Liver (tissue), 8 donors: ENCODE measurements at regions not wholly inside any gene's neighbourhood (a gene's known extent, or its start where the extent isn't known, plus 50 kb on each side); places are given as distances from the start of the nearest gene placed in this dataset.

Experiments used
- DNase-seq: peaks from one replicate; pipeline ENCODE4 v3.0.0-alpha.2; 2017; ENCODE audit warnings: low spot score
- H3K27ac ChIP-seq, 2 donors: one replicate each; pipeline ENCODE4 v1.7.0; 2013; ENCODE audit warnings: inconsistent platforms in 2 of 2, low read length in 2 of 2, control low read depth in 1 of 2, low read depth in 1 of 2, mild to moderate bottlenecking in 1 of 2
- H3K27me3 ChIP-seq, 4 donors: one replicate each; pipeline versions ENCODE4 v1.6.1 to v1.7.0; 2013; ENCODE audit warnings: low read length in 3 of 4, inconsistent platforms in 1 of 4, mild to moderate bottlenecking in 1 of 4, moderate library complexity in 1 of 4; ENCODE audit not compliant: control insufficient read depth in 4 of 4, insufficient read depth in 4 of 4
- H3K36me3 ChIP-seq, 4 donors: one replicate each; pipeline versions ENCODE4 v1.6.1 to v1.7.0; 2013; ENCODE audit warnings: low read length in 3 of 4, mild to moderate bottlenecking in 3 of 4, low read depth in 1 of 4, moderate library complexity in 1 of 4; ENCODE audit not compliant: control insufficient read depth in 4 of 4, insufficient read depth in 3 of 4
- H3K4me1 ChIP-seq, 4 donors: one replicate each; pipeline versions ENCODE4 v1.6.1 to v1.7.0; 2013; ENCODE audit warnings: low read length in 3 of 4, mild to moderate bottlenecking in 3 of 4, moderate library complexity in 1 of 4; ENCODE audit not compliant: control insufficient read depth in 4 of 4, insufficient read depth in 4 of 4
- H3K4me3 ChIP-seq, 3 donors: one replicate each; pipeline versions ENCODE4 v1.6.1 to v1.7.0; 2013; ENCODE audit warnings: low read length in 3 of 3, control low read depth in 1 of 3, low read depth in 1 of 3, mild to moderate bottlenecking in 1 of 3
- H3K9ac ChIP-seq, 2 donors: one replicate each; pipeline ENCODE4 v1.7.0; 2013; ENCODE audit warnings: low read length in 2 of 2, mild to moderate bottlenecking in 2 of 2, moderate library complexity in 2 of 2, control low read depth in 1 of 2, low read depth in 1 of 2
- H3K9me3 ChIP-seq, 4 donors: one replicate each; pipeline versions ENCODE4 v1.6.1 to v1.7.0; 2013; ENCODE audit warnings: low read length in 3 of 4; ENCODE audit not compliant: control insufficient read depth in 4 of 4
- EGR1 ChIP-seq, 2 donors: IDR thresholded peaks; 2 replicates each; pipeline ENCODE4 v1.6.1; 2016 to 2018; ENCODE audit warnings: antibody characterized with exemption in 2 of 2, low read depth in 2 of 2
- FOXA1 ChIP-seq: IDR thresholded peaks from 2 replicates; pipeline ENCODE4 v1.6.1; 2016; ENCODE audit warnings: antibody characterized with exemption
- FOXA2 ChIP-seq: IDR thresholded peaks from 2 replicates; pipeline ENCODE4 v1.6.1; 2016; ENCODE audit warnings: antibody characterized with exemption
- GABPA ChIP-seq, 2 donors: IDR thresholded peaks in 1 of 2; conservative IDR thresholded peaks in 1 of 2; 2 replicates each; pipeline ENCODE4 v1.6.1; 2016; ENCODE audit warnings: antibody characterized with exemption in 2 of 2, mild to moderate bottlenecking in 1 of 2, moderate library complexity in 1 of 2
- HNF4A ChIP-seq, 2 donors: conservative IDR thresholded peaks; 2 replicates each; pipeline ENCODE4 v1.6.1; 2016; ENCODE audit warnings: antibody characterized with exemption in 2 of 2, mild to moderate bottlenecking in 2 of 2
- HNF4G ChIP-seq: IDR thresholded peaks from 2 replicates; pipeline ENCODE4 v1.6.1; 2016; ENCODE audit warnings: antibody characterized with exemption
- NR2F2 ChIP-seq: IDR thresholded peaks from 2 replicates; pipeline ENCODE4 v1.6.1; 2016; ENCODE audit warnings: antibody characterized with exemption
- RAD21 ChIP-seq, 2 donors: IDR thresholded peaks; 2 replicates each; pipeline ENCODE4 v1.6.1; 2016; ENCODE audit warnings: antibody characterized with exemption in 2 of 2, mild to moderate bottlenecking in 2 of 2
- RXRA ChIP-seq, 2 donors: IDR thresholded peaks; 2 replicates each; pipeline ENCODE4 v1.6.1; 2017 to 2018; ENCODE audit warnings: antibody characterized with exemption in 2 of 2, mild to moderate bottlenecking in 1 of 2
- SP1 ChIP-seq: IDR thresholded peaks from 2 replicates; pipeline ENCODE4 v1.6.1; 2018; ENCODE audit warnings: antibody characterized with exemption, mild to moderate bottlenecking
- TAF1 ChIP-seq: conservative IDR thresholded peaks from 2 replicates; pipeline ENCODE4 v1.6.1; 2016; ENCODE audit warnings: antibody characterized with exemption, mild to moderate bottlenecking
- YY1 ChIP-seq: IDR thresholded peaks from 2 replicates; pipeline ENCODE4 v1.6.1; 2016; ENCODE audit warnings: antibody characterized with exemption, mild to moderate bottlenecking
- WGBS: extraction: QIAGEN DNeasy Blood & Tissue Kit; methylation state at CpG from one replicate; pipeline ENCODE4 v1.1.7; 2013; 5-methylcytosine and 5-hydroxymethylcytosine counted together
- TF ChIP-seq, protein P1 (sequence below): IDR thresholded peaks from 2 replicates; pipeline ENCODE4 v1.6.1; 2016; ENCODE audit warnings: antibody characterized with exemption
- TF ChIP-seq, protein P2 (sequence below): IDR thresholded peaks from 2 replicates; pipeline ENCODE4 v1.6.1; 2016; ENCODE audit warnings: antibody characterized with exemption
- TF ChIP-seq, protein P3 (sequence below): IDR thresholded peaks from 2 replicates; pipeline ENCODE4 v1.6.1; 2016; ENCODE audit warnings: antibody characterized with exemption, mild to moderate bottlenecking
- TF ChIP-seq, protein P4 (sequence below): fragments of 150-350 bp; IDR thresholded peaks from 2 replicates; pipeline ENCODE4 v1.5.1; 2017; ENCODE audit warnings: improper control_type of control experiment, low read depth, low read length; ENCODE audit not compliant: missing input control
- TF ChIP-seq, protein P5 (sequence below): IDR thresholded peaks from 2 replicates; pipeline ENCODE4 v1.6.1; 2016; ENCODE audit warnings: antibody characterized with exemption
- donor health status: healthy.
- donor health status: healthy.
- donor health status: healthy.
- donor health status: healthy.
- donor health status: healthy.

DNA sequence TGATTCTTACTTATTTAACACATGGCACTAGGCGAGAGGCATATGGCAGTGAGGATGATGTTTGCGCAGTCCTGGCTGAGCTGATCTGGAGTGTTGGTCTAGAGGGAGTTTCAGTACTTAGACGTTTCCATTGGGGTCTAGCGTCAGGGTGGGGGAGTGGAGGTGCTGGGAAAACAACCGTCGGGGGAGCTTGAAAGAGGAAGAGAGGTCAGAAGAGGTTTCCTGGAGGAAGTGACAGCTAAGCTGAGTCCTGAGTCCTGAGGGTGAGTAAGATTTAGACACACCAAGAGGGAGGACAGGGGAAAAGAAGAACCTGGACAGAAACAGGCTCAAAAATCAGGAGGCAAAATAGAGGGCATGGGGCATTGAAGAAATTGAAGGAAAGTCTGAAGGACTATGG, 81.4 kb downstream of the ALOX5AP start:
- H3K9me3 ChIP-seq: no peaks in the 10 kb centered on the region
- H3K36me3 ChIP-seq: no peaks in the 10 kb centered on the region
- H3K9ac ChIP-seq: no peak overlapping the region
- TF ChIP-seq HNF4G (no peak), NR2F2 (peak; percentile 68)
- TF ChIP-seq, protein P1, sequence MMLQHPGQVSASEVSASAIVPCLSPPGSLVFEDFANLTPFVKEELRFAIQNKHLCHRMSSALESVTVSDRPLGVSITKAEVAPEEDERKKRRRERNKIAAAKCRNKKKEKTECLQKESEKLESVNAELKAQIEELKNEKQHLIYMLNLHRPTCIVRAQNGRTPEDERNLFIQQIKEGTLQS: no peak
- no peaks in the 10 kb centered on the region for H3K4me1 ChIP-seq
- H3K27ac ChIP-seq: peak overlapping the region in 1 of 2 donors; percentile 14
- no peak for DNase-seq
- 71% methylated on average over 6 of the region's 6 CpGs for WGBS
- no peak overlapping the region for H3K4me3 ChIP-seq
- H3K27me3 ChIP-seq: no peaks in the 10 kb centered on the region

DNA sequence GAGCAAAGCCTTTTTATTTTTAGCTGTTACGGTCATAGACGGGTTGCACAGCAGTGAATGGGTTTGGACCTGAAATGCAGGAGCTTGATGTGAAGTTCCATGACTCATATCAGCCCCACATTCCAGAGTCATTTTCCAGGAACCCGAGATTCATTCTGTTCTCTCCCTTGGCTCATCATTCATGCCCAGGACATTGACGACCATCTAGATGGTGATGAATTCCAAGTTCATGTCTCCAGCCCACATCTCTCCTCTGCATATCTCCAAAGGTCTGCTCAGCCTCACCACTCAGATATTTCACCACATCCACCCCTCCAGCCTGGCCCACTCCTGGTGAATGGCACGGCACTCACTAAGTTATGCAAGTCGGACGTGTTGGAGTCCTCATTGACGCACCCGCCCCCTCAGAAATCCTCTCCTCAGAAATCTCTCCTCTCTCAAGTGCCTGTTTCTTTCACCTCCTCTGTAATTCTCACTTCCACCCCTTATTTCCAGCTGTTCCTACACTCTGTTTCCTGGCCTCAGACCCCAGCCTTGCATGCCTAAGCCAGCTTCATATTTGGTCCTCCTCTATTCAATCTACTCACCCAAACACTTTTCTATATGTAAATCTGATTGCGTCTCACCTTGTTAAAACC, 83.1 kb downstream of the ALOX5AP start:
- H3K27me3 ChIP-seq: no peaks in the 10 kb centered on the region
- WGBS: 93% methylated on average over 10 of the region's 10 CpGs

DNA sequence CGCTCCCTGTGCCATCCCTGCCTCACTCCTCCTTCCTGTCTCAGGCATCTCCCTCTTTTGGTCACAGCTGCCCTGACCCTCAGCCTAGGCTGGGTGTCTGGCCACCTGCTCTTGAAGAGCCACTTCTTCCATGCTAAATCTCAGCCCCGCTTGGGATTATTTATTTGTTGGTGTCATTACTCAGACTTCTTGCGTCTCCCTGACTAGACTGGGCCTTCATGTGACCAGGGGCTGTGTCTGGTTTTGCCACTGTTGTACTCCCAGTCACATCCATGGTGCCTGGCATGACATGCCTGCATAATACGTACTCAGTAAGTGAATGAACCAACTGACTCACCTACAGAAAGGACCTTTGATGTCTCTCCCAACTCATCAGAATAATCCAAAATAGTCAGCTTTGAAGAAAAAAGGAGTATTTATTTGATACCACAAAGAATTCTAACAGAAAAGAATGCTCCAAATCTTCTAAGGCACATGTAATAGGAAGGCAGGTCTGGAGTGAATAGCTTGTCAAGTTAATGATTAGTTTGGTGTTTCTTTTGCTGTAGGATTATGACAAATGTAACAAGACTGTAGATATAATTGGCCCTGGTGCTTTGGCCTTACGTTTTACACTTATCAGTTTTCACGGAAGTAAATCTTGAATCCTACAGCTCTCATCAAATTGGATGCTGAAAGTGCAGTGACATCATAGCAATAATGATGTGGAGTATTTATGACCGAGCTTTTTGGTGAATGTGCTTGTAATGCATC, 84.0 kb downstream of the ALOX5AP start:
- no peak for DNase-seq
- TF ChIP-seq, protein P2, sequence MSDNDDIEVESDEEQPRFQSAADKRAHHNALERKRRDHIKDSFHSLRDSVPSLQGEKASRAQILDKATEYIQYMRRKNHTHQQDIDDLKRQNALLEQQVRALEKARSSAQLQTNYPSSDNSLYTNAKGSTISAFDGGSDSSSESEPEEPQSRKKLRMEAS: no peak
- TF ChIP-seq, protein P1: no peak
- TF ChIP-seq GABPA (IDR thresholded peaks at IDR 0.05 in 1 of 2, conservative IDR thresholded peaks at IDR 0.05 in 1 of 2): no peak
- TF ChIP-seq, protein P3, sequence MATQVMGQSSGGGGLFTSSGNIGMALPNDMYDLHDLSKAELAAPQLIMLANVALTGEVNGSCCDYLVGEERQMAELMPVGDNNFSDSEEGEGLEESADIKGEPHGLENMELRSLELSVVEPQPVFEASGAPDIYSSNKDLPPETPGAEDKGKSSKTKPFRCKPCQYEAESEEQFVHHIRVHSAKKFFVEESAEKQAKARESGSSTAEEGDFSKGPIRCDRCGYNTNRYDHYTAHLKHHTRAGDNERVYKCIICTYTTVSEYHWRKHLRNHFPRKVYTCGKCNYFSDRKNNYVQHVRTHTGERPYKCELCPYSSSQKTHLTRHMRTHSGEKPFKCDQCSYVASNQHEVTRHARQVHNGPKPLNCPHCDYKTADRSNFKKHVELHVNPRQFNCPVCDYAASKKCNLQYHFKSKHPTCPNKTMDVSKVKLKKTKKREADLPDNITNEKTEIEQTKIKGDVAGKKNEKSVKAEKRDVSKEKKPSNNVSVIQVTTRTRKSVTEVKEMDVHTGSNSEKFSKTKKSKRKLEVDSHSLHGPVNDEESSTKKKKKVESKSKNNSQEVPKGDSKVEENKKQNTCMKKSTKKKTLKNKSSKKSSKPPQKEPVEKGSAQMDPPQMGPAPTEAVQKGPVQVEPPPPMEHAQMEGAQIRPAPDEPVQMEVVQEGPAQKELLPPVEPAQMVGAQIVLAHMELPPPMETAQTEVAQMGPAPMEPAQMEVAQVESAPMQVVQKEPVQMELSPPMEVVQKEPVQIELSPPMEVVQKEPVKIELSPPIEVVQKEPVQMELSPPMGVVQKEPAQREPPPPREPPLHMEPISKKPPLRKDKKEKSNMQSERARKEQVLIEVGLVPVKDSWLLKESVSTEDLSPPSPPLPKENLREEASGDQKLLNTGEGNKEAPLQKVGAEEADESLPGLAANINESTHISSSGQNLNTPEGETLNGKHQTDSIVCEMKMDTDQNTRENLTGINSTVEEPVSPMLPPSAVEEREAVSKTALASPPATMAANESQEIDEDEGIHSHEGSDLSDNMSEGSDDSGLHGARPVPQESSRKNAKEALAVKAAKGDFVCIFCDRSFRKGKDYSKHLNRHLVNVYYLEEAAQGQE: no peak
- TF ChIP-seq, protein P4, sequence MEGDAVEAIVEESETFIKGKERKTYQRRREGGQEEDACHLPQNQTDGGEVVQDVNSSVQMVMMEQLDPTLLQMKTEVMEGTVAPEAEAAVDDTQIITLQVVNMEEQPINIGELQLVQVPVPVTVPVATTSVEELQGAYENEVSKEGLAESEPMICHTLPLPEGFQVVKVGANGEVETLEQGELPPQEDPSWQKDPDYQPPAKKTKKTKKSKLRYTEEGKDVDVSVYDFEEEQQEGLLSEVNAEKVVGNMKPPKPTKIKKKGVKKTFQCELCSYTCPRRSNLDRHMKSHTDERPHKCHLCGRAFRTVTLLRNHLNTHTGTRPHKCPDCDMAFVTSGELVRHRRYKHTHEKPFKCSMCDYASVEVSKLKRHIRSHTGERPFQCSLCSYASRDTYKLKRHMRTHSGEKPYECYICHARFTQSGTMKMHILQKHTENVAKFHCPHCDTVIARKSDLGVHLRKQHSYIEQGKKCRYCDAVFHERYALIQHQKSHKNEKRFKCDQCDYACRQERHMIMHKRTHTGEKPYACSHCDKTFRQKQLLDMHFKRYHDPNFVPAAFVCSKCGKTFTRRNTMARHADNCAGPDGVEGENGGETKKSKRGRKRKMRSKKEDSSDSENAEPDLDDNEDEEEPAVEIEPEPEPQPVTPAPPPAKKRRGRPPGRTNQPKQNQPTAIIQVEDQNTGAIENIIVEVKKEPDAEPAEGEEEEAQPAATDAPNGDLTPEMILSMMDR: no peak
- no peak for TF ChIP-seq HNF4A (conservative IDR thresholded peaks at IDR 0.05)
- no peak for TF ChIP-seq RAD21 (IDR thresholded peaks at IDR 0.05)
- no peak for TF ChIP-seq FOXA2
- no peak for TF ChIP-seq YY1
- TF ChIP-seq TAF1: no peak
- TF ChIP-seq, protein P5, sequence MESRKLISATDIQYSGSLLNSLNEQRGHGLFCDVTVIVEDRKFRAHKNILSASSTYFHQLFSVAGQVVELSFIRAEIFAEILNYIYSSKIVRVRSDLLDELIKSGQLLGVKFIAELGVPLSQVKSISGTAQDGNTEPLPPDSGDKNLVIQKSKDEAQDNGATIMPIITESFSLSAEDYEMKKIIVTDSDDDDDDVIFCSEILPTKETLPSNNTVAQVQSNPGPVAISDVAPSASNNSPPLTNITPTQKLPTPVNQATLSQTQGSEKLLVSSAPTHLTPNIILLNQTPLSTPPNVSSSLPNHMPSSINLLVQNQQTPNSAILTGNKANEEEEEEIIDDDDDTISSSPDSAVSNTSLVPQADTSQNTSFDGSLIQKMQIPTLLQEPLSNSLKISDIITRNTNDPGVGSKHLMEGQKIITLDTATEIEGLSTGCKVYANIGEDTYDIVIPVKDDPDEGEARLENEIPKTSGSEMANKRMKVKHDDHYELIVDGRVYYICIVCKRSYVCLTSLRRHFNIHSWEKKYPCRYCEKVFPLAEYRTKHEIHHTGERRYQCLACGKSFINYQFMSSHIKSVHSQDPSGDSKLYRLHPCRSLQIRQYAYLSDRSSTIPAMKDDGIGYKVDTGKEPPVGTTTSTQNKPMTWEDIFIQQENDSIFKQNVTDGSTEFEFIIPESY: no peak
- no peak for TF ChIP-seq FOXA1
- no peak for TF ChIP-seq EGR1 (IDR thresholded peaks at IDR 0.05; ENCODE audit: low read depth in 2 of 2)
- H3K36me3 ChIP-seq: no peaks in the 10 kb centered on the region
- H3K4me1 ChIP-seq: no peaks in the 10 kb centered on the region
- no peaks in the 10 kb centered on the region for H3K9me3 ChIP-seq
- no peaks in the 10 kb centered on the region for H3K27me3 ChIP-seq
- H3K27ac ChIP-seq: no peak overlapping the region
- H3K9ac ChIP-seq: no peak overlapping the region
- H3K4me3 ChIP-seq: no peak overlapping the region
- WGBS: 83% methylated on average over 7 of the region's 7 CpGs

More for the DNA sequence above, 83.1 kb downstream of the ALOX5AP start:
- no peaks in the 10 kb centered on the region for H3K4me1 ChIP-seq
- no peaks in the 10 kb centered on the region for H3K36me3 ChIP-seq
- TF ChIP-seq NR2F2 (no peak), RAD21 (IDR thresholded peaks at IDR 0.05) (no peak), YY1 (no peak), SP1 (no peak), RXRA (IDR thresholded peaks at IDR 0.05) (no peak), HNF4G (no peak)
- TF ChIP-seq, protein P1: no peak
- H3K9me3 ChIP-seq: no peaks in the 10 kb centered on the region
- no peak overlapping the region for H3K4me3 ChIP-seq
- no peak overlapping the region for H3K9ac ChIP-seq
- no peak overlapping the region for H3K27ac ChIP-seq
- DNase-seq: no peak
